Omental fat pad (tissue), 3 donors: ENCODE measurements at regions not wholly inside any gene's neighbourhood (a gene's known extent, or its start where the extent isn't known, plus 50 kb on each side); places are given as distances from the start of the nearest gene placed in this dataset.
A peak's percentile ranks its signal among the peaks of the same experiment; 100 is the strongest.

Experiments used
- ATAC-seq: fragments of 150-250 bp; one replicate; pipeline ENCODE4 v1.9.1; 2016; ENCODE audit warnings: mild to moderate bottlenecking, moderate library complexity; ENCODE audit not compliant: low FRiP score
- DNase-seq: peaks from one replicate; pipeline ENCODE4 v3.0.0-alpha.2; 2019; ENCODE audit warnings: low spot score
- CTCF ChIP-seq, 3 donors: fragments of 450-650 bp; IDR thresholded peaks; one replicate each; pipeline ENCODE4 v1.5.1; 2016 to 2017; ENCODE audit warnings: antibody characterized with exemption in 3 of 3, mild to moderate bottlenecking in 3 of 3, moderate library complexity in 2 of 3

- DNase-seq, result no peak
- ATAC-seq, result no peak
- TF ChIP-seq CTCF (IDR thresholded peaks at IDR 0.05), result no peak
Observed at GRCh38 chr6:135664527-135664926, 167.0 kb upstream of the AHI1 start.

GRCh38 chr6:135665935-135666334 is 168.4 kb upstream of the AHI1 start:
- no peak for DNase-seq
- no peak for ATAC-seq
- TF ChIP-seq CTCF (IDR thresholded peaks at IDR 0.05), result no peak

GRCh38 chr6:135667691-135668455 is 170.3 kb upstream of the AHI1 start:
- no peak for TF ChIP-seq CTCF (IDR thresholded peaks at IDR 0.05)
- DNase-seq, result no peak
- peak; percentile 70 for ATAC-seq

- DNase-seq (no peak), ATAC-seq (no peak)
- TF ChIP-seq CTCF (IDR thresholded peaks at IDR 0.05), result no peak
Observed at GRCh38 chr6:135672256-135672655, 174.7 kb upstream of the AHI1 start.

- DNase-seq (no peak), ATAC-seq (no peak)
- no peak for TF ChIP-seq CTCF (IDR thresholded peaks at IDR 0.05)
Observed at GRCh38 chr6:135673501-135674309, 176.2 kb upstream of the AHI1 start.

GRCh38 chr6:135675026-135675425 is 176.5 kb upstream of the PDE7B start:
- ATAC-seq, result no peak
- TF ChIP-seq CTCF (IDR thresholded peaks at IDR 0.05), result no peak
- DNase-seq, result no peak
